Right lobe of liver (tissue), 4 donors: ENCODE measurements at regions not wholly inside any gene's neighbourhood (a gene's known extent, or its start where the extent isn't known, plus 50 kb on each side); places are given as distances from the start of the nearest gene placed in this dataset.

ENCODE experiments used
- CTCF ChIP-seq, 4 donors: fragments of 200-600 bp in 3 of 4; fragments of 450-650 bp in 1 of 4; IDR thresholded peaks; one replicate each; pipeline versions ENCODE4 v1.5.1 to v1.8.0; 2016 to 2022; ENCODE audit warnings: antibody characterized with exemption in 4 of 4, mild to moderate bottlenecking in 2 of 4
- POLR2A ChIP-seq: fragments of 450-650 bp; IDR thresholded peaks from one replicate; pipeline ENCODE4 v1.6.1; 2017; ENCODE audit warnings: antibody characterized with exemption, mild to moderate bottlenecking
- donor health status: DM: no; HTN: no; CAD: no.
- donor health status: DM: no; HTN: no; CAD: no.
- donor health status: DM: no; HTN: yes; CAD: no.

- TF ChIP-seq CTCF (IDR thresholded peaks at IDR 0.05) (no peak), POLR2A (no peak)
Measured at GRCh38 chr16:49011901-49012300, 269.7 kb downstream of the CBLN1 start.
